ENCODE measurements at regions not wholly inside any gene's neighbourhood (a gene's known extent, or its start where the extent isn't known, plus 50 kb on each side); places are given as distances from the start of the nearest gene placed in this dataset.

DNA sequence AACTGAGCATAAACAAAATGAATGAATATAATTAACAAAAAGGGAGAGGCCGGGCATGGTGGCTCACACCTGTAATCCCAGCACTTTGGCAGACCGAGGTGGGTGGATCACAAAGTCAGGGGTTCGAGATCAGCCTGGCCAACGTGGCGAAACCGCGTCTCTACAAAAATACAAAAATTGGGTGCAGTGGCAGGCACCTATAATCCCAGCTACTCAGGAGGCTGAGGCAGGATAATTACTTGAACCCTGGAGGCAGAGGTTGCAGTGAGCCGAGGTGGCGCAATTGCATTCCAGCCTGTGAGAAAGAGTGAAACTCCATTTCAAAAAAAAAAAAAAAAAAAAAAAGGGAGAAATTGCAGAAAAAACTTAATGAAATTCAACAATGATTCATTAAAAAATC, 839.3 kb upstream of the CTNND2 start:
- Histone ChIP-seq H3K36me3 (no peaks in the 10 kb centered on the region), H3K27ac (no peak overlapping the region), H3K27me3 (no peaks in the 10 kb centered on the region), H3K4me3 (no peak overlapping the region), H3K9me3 (no peaks in the 10 kb centered on the region), H3K4me1 (no peaks in the 10 kb centered on the region)
- no peak for DNase-seq (ENCODE audit: low spot score in 2 of 2)
- 92% methylated on average over 9 of the region's 9 CpGs for WGBS
- TF ChIP-seq, protein P1, sequence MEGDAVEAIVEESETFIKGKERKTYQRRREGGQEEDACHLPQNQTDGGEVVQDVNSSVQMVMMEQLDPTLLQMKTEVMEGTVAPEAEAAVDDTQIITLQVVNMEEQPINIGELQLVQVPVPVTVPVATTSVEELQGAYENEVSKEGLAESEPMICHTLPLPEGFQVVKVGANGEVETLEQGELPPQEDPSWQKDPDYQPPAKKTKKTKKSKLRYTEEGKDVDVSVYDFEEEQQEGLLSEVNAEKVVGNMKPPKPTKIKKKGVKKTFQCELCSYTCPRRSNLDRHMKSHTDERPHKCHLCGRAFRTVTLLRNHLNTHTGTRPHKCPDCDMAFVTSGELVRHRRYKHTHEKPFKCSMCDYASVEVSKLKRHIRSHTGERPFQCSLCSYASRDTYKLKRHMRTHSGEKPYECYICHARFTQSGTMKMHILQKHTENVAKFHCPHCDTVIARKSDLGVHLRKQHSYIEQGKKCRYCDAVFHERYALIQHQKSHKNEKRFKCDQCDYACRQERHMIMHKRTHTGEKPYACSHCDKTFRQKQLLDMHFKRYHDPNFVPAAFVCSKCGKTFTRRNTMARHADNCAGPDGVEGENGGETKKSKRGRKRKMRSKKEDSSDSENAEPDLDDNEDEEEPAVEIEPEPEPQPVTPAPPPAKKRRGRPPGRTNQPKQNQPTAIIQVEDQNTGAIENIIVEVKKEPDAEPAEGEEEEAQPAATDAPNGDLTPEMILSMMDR (IDR thresholded peaks at IDR 0.05), result no peak
- TF ChIP-seq EP300 (IDR thresholded peaks at IDR 0.05), result no peak
- no peak for TF ChIP-seq POLR2A (IDR thresholded peaks at IDR 0.05)
- TF ChIP-seq POLR2AphosphoS5 (IDR thresholded peaks at IDR 0.05), result no peak

DNA sequence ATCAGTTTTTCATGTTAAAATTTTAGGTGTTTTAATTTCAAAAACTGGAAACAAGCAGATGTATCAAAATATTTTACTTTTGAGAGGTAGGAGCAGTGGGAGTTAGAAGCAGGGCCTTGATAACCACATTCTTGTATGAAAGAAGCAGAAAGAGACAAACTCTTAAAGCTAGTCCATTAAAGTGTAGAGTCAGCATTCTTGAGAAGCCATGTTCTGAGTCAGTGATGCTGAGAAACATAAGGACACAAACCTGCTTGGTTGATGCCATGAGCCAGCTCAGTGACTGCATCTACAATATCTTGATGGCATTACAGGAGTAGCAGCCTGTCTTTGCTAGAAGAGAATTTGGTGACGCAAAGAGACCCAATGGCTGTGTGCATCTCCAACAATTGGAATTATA, 826.1 kb upstream of the CTNND2 start:
- TF ChIP-seq POLR2AphosphoS5 (IDR thresholded peaks at IDR 0.05) (no peak), POLR2A (IDR thresholded peaks at IDR 0.05) (no peak), EP300 (IDR thresholded peaks at IDR 0.05) (no peak)
- TF ChIP-seq, protein P1 (IDR thresholded peaks at IDR 0.05), result no peak
- Histone ChIP-seq H3K4me1 (no peaks in the 10 kb centered on the region), H3K27ac (no peak overlapping the region), H3K27me3 (no peaks in the 10 kb centered on the region), H3K36me3 (no peaks in the 10 kb centered on the region), H3K9me3 (peaks cover 4% of the 10 kb centered on the region), H3K4me3 (no peak overlapping the region)
- DNase-seq (ENCODE audit: low spot score in 2 of 2), result no peak
- 100% methylated on average over 1 of the region's 1 CpG for WGBS

DNA sequence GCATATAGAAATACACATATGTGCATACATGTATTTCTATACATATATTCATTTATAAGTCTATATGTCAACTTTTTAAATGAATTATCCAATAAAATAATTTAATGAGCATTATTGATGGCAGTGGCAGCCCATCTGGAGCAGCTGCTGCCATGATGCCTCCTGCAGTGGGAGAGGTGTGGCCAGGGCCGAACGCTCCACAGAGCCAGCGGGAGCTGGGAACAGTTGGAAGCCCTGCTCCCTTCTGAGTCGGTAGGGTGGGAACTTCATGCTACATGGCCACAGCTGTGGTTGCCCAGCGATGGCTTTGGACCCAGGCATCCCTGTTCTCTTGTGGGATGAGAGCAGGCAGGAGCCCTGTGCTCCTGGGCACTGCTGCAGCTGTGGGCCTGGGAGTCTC, 812.4 kb upstream of the CTNND2 start:
- H3K4me3 ChIP-seq, result no peak overlapping the region
- no peaks in the 10 kb centered on the region for H3K27me3 ChIP-seq
- DNase-seq (ENCODE audit: low spot score in 2 of 2), result no peak
- peaks cover 5% of the 10 kb centered on the region for H3K9me3 ChIP-seq
- no peak overlapping the region for H3K27ac ChIP-seq
- no peaks in the 10 kb centered on the region for H3K4me1 ChIP-seq
- no peak for TF ChIP-seq EP300 (IDR thresholded peaks at IDR 0.05)
- no peak for TF ChIP-seq POLR2AphosphoS5 (IDR thresholded peaks at IDR 0.05)
- TF ChIP-seq, protein P1 (IDR thresholded peaks at IDR 0.05), result no peak
- TF ChIP-seq POLR2A (IDR thresholded peaks at IDR 0.05), result no peak
- H3K36me3 ChIP-seq, result no peaks in the 10 kb centered on the region
- WGBS, result 89% methylated on average over 3 of the region's 5 CpGs

DNA sequence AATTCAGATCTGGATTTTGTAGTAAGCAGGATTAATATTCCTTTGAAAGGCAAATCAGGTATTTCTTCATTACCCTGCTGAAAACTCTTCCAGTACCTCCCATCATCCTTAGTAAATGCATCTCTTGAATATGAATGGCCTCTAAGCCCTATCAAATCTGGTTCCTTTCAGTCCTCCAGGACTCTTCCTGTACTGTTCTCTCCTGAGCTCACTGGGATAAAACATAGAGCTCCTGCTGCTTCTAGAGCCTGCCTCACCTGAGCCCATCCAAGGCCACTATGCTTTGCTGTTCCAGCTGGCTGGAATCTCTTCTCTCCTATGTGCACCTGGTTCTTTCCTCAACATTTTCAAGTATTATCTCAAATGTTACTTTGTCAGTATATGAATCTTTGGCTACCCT, 803.3 kb upstream of the CTNND2 start:
- Histone ChIP-seq H3K4me3 (no peak overlapping the region), H3K4me1 (no peaks in the 10 kb centered on the region), H3K27ac (no peak overlapping the region), H3K9me3 (no peaks in the 10 kb centered on the region), H3K27me3 (no peaks in the 10 kb centered on the region), H3K36me3 (no peaks in the 10 kb centered on the region)
- DNase-seq (ENCODE audit: low spot score in 2 of 2), result no peak
- TF ChIP-seq EP300 (IDR thresholded peaks at IDR 0.05), result no peak
- TF ChIP-seq, protein P1 (IDR thresholded peaks at IDR 0.05), result no peak
- no peak for TF ChIP-seq POLR2A (IDR thresholded peaks at IDR 0.05)
- TF ChIP-seq POLR2AphosphoS5 (IDR thresholded peaks at IDR 0.05), result no peak

DNA sequence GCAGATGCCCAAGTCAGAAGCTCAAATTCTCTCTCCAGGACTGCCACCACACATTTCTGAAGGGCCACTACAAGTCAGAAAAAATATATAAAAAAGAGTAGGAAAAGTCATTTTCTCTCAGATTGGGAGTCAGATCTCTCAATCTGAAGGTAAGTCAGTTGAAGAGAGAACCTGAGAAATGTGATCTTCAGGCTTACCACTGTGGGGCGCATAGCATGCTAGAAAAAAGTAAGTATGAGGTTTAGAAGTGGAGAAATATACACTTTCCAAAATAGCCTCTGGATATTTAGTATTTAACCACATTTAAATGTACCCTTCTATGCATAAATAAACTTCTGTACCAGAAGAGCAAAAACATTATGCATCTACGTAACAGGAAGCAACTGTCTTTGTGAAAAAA, 800.7 kb upstream of the CTNND2 start:
- H3K27me3 ChIP-seq, result no peaks in the 10 kb centered on the region
- H3K9me3 ChIP-seq, result no peaks in the 10 kb centered on the region
- no peak for DNase-seq (ENCODE audit: low spot score in 2 of 2)
- H3K4me3 ChIP-seq, result no peak overlapping the region
- no peak overlapping the region for H3K27ac ChIP-seq
- H3K4me1 ChIP-seq, result no peaks in the 10 kb centered on the region
- 52% methylated on average over 2 of the region's 2 CpGs for WGBS
- H3K36me3 ChIP-seq, result no peaks in the 10 kb centered on the region
- TF ChIP-seq EP300 (IDR thresholded peaks at IDR 0.05) (no peak), POLR2AphosphoS5 (IDR thresholded peaks at IDR 0.05) (no peak), POLR2A (IDR thresholded peaks at IDR 0.05) (no peak)
- TF ChIP-seq, protein P1 (IDR thresholded peaks at IDR 0.05), result no peak
